GM12878 (cell line): ENCODE measurements at regions not wholly inside any gene's neighbourhood (a gene's known extent, or its start where the extent isn't known, plus 50 kb on each side); places are given as distances from the start of the nearest gene placed in this dataset.

Source experiments
- ATAC-seq: fragments of 200-7000 bp; cut with Tn5 transposase; 3 replicates; pipeline ENCODE4 v1.9.1; 2020; ENCODE audit warnings: mild to moderate bottlenecking, moderate library complexity
- BruUV-seq: library from RNA; stranded (reverse); fragments of 400-500 nt; replicated peaks from 2 replicates; lab custom pipeline; 2021; lab: Mats Ljungman, UMichigan
- CTCF ChIA-PET: fragments of 300-600 bp; sonication (Branson Sonifier 250); formaldehyde crosslinking; extraction: SDS; loops from one replicate; lab custom pipeline; 2021; ENCODE audit warnings: inconsistent platforms; lab: Yijun Ruan, JAX
- POLR2A ChIA-PET: fragments of 350-600 bp; formaldehyde crosslinking; extraction: SDS; loops from one replicate; lab custom pipeline; 2021; ENCODE audit warnings: inconsistent platforms; lab: Charles Lee
- RAD21 ChIA-PET: fragments of 300-600 bp; sonication (Branson Sonifier 250); formaldehyde crosslinking; loops from one replicate; lab custom pipeline; 2023; ENCODE audit warnings: antibody characterized with exemption; ENCODE audit not compliant: unreplicated experiment; lab: Charles Lee
- SMC1A ChIA-PET: fragments of 300-600 bp; sonication (Branson Sonifier 250); formaldehyde crosslinking; loops from one replicate; lab custom pipeline; 2023; ENCODE audit not compliant: unreplicated experiment, uncharacterized antibody; lab: Charles Lee
- DNase-seq: peaks from one replicate; pipeline ENCODE4 v3.0.0-alpha.2; 2011; ENCODE audit warnings: low read depth, low spot score
- FAIRE-seq: peaks from 3 replicates; lab custom pipeline; 2011; peaks lifted over from hg19 to GRCh38; lab: Jason Lieb, UNC
- H2AFZ ChIP-seq: 2 replicates; pipeline ENCODE4 v1.6.0; 2011; ENCODE audit warnings: low read depth, low read length, control low read depth; ENCODE audit not compliant: control insufficient read depth
- H3K27ac ChIP-seq: 2 replicates; pipeline ENCODE4 v1.5.1; 2011; ENCODE audit warnings: control low read depth; ENCODE audit not compliant: control insufficient read depth, insufficient read depth
- H3K27me3 ChIP-seq, 2 experiments: replicated peaks in 1 of 2; 2 replicates each; pipeline versions ENCODE4 v1.6.0 to v1.6.1; 2011; ENCODE audit warnings: low read length in 1 of 2; ENCODE audit not compliant: control insufficient read depth in 2 of 2, insufficient read depth in 2 of 2
- H3K36me3 ChIP-seq, 2 experiments: 2 replicates each; pipeline ENCODE4 v1.5.1; 2011; ENCODE audit warnings: low read length in 1 of 2; ENCODE audit not compliant: control insufficient read depth in 2 of 2, insufficient read depth in 2 of 2
- H3K4me1 ChIP-seq: 2 replicates; pipeline ENCODE4 v1.6.1; 2011; ENCODE audit warnings: mild to moderate bottlenecking, low read length, moderate library complexity, mixed read lengths; ENCODE audit not compliant: control insufficient read depth, insufficient read depth
- H3K4me2 ChIP-seq: 2 replicates; pipeline ENCODE4 v1.6.0; 2011; ENCODE audit warnings: control low read depth; ENCODE audit not compliant: control insufficient read depth, insufficient read depth
- H3K4me3 ChIP-seq: fragments of 200-600 bp; sonication (generic); 2 replicates; pipeline ENCODE4 v1.5.1; 2016
- H3K79me2 ChIP-seq: 2 replicates; pipeline ENCODE4 v1.6.0; 2011; ENCODE audit warnings: low read length; ENCODE audit not compliant: control insufficient read depth, insufficient read depth
- H3K9ac ChIP-seq: 2 replicates; pipeline ENCODE4 v1.8.0; 2011; ENCODE audit warnings: low read length, control low read depth, mixed read lengths; ENCODE audit not compliant: control insufficient read depth, insufficient read depth
- H3K9me3 ChIP-seq: replicated peaks from 3 replicates; pipeline ENCODE4 v1.5.1; 2011; ENCODE audit warnings: mild to moderate bottlenecking, low read length; ENCODE audit not compliant: control insufficient read depth, insufficient read depth
- H4K20me1 ChIP-seq: 2 replicates; pipeline ENCODE4 v1.6.0; 2011; ENCODE audit not compliant: control insufficient read depth, insufficient read depth
- BMI1 ChIP-seq: fragments of 450-650 bp; IDR thresholded peaks from 2 replicates; pipeline ENCODE4 v1.6.1; 2016; ENCODE audit warnings: mild to moderate bottlenecking, moderate library complexity, borderline replicate concordance
- CHD2 ChIP-seq: IDR thresholded peaks from 2 replicates; pipeline ENCODE4 v1.6.1; 2011; ENCODE audit warnings: low read depth, low read length, improper control_type of control experiment, borderline replicate concordance
- ELK1 ChIP-seq: IDR thresholded peaks from 2 replicates; pipeline ENCODE4 v1.6.1; 2012; ENCODE audit warnings: low read depth, low read length, improper control_type of control experiment
- JUNB ChIP-seq: IDR thresholded peaks from 2 replicates; pipeline ENCODE4 v1.6.1; 2016; ENCODE audit warnings: antibody characterized with exemption, mild to moderate bottlenecking
- LARP7 ChIP-seq: fragments of 450-650 bp; IDR thresholded peaks from 2 replicates; pipeline ENCODE4 v1.6.1; 2017; ENCODE audit warnings: mild to moderate bottlenecking
- NRF1 ChIP-seq: conservative IDR thresholded peaks from 2 replicates; pipeline ENCODE4 v1.6.1; 2011; ENCODE audit warnings: mild to moderate bottlenecking, low read depth, low read length, improper control_type of control experiment
- POLR2AphosphoS5 ChIP-seq: IDR thresholded peaks from 2 replicates; pipeline ENCODE4 v1.6.1; 2011; ENCODE audit warnings: mild to moderate bottlenecking, low read length, inconsistent platforms
- SMARCA5 ChIP-seq: fragments of 450-650 bp; IDR thresholded peaks from 2 replicates; pipeline ENCODE4 v1.6.1; 2017; ENCODE audit warnings: mild to moderate bottlenecking
- SP1 ChIP-seq: IDR thresholded peaks from one replicate; pipeline ENCODE4 v1.6.1; 2011; ENCODE audit warnings: low read depth, low read length
- STAT1 ChIP-seq: fragments of 450-650 bp; conservative IDR thresholded peaks from 2 replicates; pipeline ENCODE4 v1.6.1; 2014; ENCODE audit warnings: antibody characterized with exemption, mild to moderate bottlenecking
- in situ Hi-C: fragments of 300-500 bp; cut with MboI; formaldehyde crosslinking; loops from 9 replicates; pipeline ENCODE4 v1.14.3; 2018; ENCODE audit warnings: mixed read lengths
- intact Hi-C: fragments of 100-400 bp; cut with micrococcal nuclease; formaldehyde crosslinking; loops from one replicate; pipeline ENCODE4 v1.14.2; 2022; ENCODE audit not compliant: unreplicated experiment
- TF ChIP-seq, protein P1 (sequence below): fragments of 150-350 bp; IDR thresholded peaks from 2 replicates; pipeline ENCODE4 v1.6.1; 2016; ENCODE audit warnings: low read depth, low read length

GRCh38 chr13:70430256-70430655 is 322.0 kb upstream of the KLHL1 start:
- CTCF ChIA-PET: no interaction called here
- TF ChIP-seq JUNB (no peak), STAT1 (no peak), NRF1 (no peak), SMARCA5 (no peak), POLR2AphosphoS5 (no peak)
- TF ChIP-seq, protein P1, sequence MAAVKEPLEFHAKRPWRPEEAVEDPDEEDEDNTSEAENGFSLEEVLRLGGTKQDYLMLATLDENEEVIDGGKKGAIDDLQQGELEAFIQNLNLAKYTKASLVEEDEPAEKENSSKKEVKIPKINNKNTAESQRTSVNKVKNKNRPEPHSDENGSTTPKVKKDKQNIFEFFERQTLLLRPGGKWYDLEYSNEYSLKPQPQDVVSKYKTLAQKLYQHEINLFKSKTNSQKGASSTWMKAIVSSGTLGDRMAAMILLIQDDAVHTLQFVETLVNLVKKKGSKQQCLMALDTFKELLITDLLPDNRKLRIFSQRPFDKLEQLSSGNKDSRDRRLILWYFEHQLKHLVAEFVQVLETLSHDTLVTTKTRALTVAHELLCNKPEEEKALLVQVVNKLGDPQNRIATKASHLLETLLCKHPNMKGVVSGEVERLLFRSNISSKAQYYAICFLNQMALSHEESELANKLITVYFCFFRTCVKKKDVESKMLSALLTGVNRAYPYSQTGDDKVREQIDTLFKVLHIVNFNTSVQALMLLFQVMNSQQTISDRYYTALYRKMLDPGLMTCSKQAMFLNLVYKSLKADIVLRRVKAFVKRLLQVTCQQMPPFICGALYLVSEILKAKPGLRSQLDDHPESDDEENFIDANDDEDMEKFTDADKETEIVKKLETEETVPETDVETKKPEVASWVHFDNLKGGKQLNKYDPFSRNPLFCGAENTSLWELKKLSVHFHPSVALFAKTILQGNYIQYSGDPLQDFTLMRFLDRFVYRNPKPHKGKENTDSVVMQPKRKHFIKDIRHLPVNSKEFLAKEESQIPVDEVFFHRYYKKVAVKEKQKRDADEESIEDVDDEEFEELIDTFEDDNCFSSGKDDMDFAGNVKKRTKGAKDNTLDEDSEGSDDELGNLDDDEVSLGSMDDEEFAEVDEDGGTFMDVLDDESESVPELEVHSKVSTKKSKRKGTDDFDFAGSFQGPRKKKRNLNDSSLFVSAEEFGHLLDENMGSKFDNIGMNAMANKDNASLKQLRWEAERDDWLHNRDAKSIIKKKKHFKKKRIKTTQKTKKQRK: no peak
- POLR2A ChIA-PET: no interaction called here
- DNase-seq: no peak
- no TSS peak for BruUV-seq
- no peak overlapping the region for H3K27ac ChIP-seq
- H2AFZ ChIP-seq: no peak overlapping the region
- SMC1A ChIA-PET: interaction anchor here (1.5 kb wide), 1 partner anchor 14 kb away, joined by 3 read pairs; no protein-coding TSS in a partner anchor
- in situ Hi-C loops: no loop called here
- intact Hi-C loops: no loop called here
- FAIRE-seq: no peak
- no peaks in the 10 kb centered on the region for H3K36me3 ChIP-seq
- H3K9ac ChIP-seq: no peak overlapping the region
- H3K27me3 ChIP-seq: no peaks in the 10 kb centered on the region
- H4K20me1 ChIP-seq: no peaks in the 10 kb centered on the region
- no peak overlapping the region for H3K4me3 ChIP-seq
- no peaks in the 10 kb centered on the region for H3K9me3 ChIP-seq
- H3K4me1 ChIP-seq: no peaks in the 10 kb centered on the region
- ATAC-seq: no peak
- no peak overlapping the region for H3K4me2 ChIP-seq
- RAD21 ChIA-PET: no interaction called here
- no peaks in the 10 kb centered on the region for H3K79me2 ChIP-seq

GRCh38 chr13:70424928-70425327 is 316.7 kb upstream of the KLHL1 start:
- Histone ChIP-seq H2AFZ (no peak overlapping the region), H3K4me3 (no peak overlapping the region), H3K27ac (no peak overlapping the region), H3K79me2 (no peaks in the 10 kb centered on the region), H3K9ac (no peak overlapping the region), H3K4me1 (no peaks in the 10 kb centered on the region), H3K4me2 (no peak overlapping the region), H4K20me1 (no peaks in the 10 kb centered on the region), H3K27me3 (no peaks in the 10 kb centered on the region), H3K9me3 (no peaks in the 10 kb centered on the region), H3K36me3 (no peaks in the 10 kb centered on the region)
- no TSS peak for BruUV-seq
- ATAC-seq: no peak
- RAD21 ChIA-PET: no interaction called here
- POLR2A ChIA-PET: no interaction called here
- CTCF ChIA-PET: no interaction called here
- intact Hi-C loops (no loop called here), in situ Hi-C loops (no loop called here)
- SMC1A ChIA-PET: no interaction called here
- no peak for DNase-seq
- no peak for FAIRE-seq
- TF ChIP-seq BMI1 (no peak), LARP7 (no peak), CHD2 (no peak), SP1 (no peak), ELK1 (no peak), JUNB (no peak)
- TF ChIP-seq, protein P1: no peak
